A673 (cell line): ENCODE measurements at regions not wholly inside any gene's neighbourhood (a gene's known extent, or its start where the extent isn't known, plus 50 kb on each side); places are given as distances from the start of the nearest gene placed in this dataset.

Experiments used
- EZH2 ChIP-seq: fragments of 200-600 bp; sonication (generic); IDR thresholded peaks from 2 replicates; pipeline ENCODE4 v1.6.1; 2017; ENCODE audit warnings: borderline replicate concordance, low read depth, mild to moderate bottlenecking, mixed read lengths, antibody characterized with exemption, low read length; ENCODE audit not compliant: poor library complexity, severe bottlenecking
- TF ChIP-seq, protein P1 (sequence below): fragments of 300-800, 200-600 bp; sonication (generic); conservative IDR thresholded peaks from 2 replicates; pipeline ENCODE4 v1.5.1; 2017; ENCODE audit warnings: low read depth, mild to moderate bottlenecking, antibody characterized with exemption, low read length, moderate library complexity, mixed read lengths

DNA sequence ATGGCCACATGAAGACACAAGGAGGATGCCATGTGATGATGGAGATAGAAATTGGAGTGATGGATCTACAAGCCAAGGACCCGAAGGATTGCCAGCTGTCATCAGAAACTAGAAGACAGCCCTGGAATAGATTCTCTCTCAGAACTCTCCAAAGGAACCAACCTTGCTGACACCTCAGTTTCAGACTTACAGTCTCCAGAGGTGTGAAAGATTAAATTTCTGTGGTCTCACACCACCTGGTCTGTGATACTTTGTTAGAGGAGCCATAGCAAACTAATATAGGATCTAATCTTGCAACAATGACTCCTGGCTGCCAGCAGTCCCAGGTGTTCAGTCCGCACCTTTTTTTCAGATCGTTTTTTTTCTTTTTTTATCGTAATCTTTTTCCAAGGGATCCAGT is 647.3 kb upstream of the GHITM start:
- TF ChIP-seq, protein P1, sequence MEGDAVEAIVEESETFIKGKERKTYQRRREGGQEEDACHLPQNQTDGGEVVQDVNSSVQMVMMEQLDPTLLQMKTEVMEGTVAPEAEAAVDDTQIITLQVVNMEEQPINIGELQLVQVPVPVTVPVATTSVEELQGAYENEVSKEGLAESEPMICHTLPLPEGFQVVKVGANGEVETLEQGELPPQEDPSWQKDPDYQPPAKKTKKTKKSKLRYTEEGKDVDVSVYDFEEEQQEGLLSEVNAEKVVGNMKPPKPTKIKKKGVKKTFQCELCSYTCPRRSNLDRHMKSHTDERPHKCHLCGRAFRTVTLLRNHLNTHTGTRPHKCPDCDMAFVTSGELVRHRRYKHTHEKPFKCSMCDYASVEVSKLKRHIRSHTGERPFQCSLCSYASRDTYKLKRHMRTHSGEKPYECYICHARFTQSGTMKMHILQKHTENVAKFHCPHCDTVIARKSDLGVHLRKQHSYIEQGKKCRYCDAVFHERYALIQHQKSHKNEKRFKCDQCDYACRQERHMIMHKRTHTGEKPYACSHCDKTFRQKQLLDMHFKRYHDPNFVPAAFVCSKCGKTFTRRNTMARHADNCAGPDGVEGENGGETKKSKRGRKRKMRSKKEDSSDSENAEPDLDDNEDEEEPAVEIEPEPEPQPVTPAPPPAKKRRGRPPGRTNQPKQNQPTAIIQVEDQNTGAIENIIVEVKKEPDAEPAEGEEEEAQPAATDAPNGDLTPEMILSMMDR: no peak
- TF ChIP-seq EZH2: no peak
